Esophagus muscularis mucosa (tissue), 4 donors: ENCODE measurements at regions not wholly inside any gene's neighbourhood (a gene's known extent, or its start where the extent isn't known, plus 50 kb on each side); places are given as distances from the start of the nearest gene placed in this dataset.

ENCODE experiments used
- EP300 ChIP-seq: sonication (generic); formaldehyde crosslinking; IDR thresholded peaks from one replicate; pipeline ENCODE4 v1.6.1; 2017; ENCODE audit warnings: antibody characterized with exemption
- POLR2A ChIP-seq: fragments of 450-650 bp; IDR thresholded peaks from one replicate; pipeline ENCODE4 v1.6.1; 2017; ENCODE audit warnings: antibody characterized with exemption, moderate library complexity, mild to moderate bottlenecking, low read depth
- TF ChIP-seq, protein P1 (sequence below), 3 experiments: fragments of 200-600 bp in 2 of 3; fragments of 450-650 bp in 1 of 3; sonication (generic) in 2 of 3; IDR thresholded peaks; one replicate each; pipeline ENCODE4 v1.5.1; 2017 to 2019; ENCODE audit warnings: antibody characterized with exemption in 3 of 3, mild to moderate bottlenecking in 2 of 3, moderate library complexity in 1 of 3

DNA sequence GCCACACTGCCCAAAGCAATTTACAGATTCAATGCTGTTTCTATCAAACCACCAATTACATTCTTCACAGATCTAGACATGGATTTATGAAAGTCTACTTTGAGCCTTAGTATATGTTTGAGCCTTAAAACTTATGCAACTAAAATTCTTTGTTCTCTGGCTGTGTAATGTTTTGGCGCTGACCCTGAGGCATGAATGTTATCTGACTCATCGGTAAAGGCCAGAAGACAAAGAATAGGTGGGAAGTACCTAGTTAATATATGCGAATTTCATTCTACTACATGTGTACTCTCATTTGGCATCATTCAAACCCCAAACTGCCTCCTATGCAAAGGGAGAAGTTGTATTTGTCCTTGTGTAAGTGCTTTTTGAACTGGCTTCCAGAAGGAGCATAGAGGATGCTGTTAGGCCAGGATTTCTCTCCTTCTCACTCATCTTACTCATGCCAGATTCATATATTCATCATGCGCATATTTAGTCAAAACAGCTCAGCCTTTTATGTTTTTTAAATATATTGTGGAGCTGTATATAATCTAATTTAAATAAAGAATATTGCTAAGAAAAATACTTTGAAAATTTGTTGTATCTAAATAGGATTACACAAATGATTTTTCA, 204.2 kb downstream of the NFKBIZ start:
- TF ChIP-seq, protein P1, sequence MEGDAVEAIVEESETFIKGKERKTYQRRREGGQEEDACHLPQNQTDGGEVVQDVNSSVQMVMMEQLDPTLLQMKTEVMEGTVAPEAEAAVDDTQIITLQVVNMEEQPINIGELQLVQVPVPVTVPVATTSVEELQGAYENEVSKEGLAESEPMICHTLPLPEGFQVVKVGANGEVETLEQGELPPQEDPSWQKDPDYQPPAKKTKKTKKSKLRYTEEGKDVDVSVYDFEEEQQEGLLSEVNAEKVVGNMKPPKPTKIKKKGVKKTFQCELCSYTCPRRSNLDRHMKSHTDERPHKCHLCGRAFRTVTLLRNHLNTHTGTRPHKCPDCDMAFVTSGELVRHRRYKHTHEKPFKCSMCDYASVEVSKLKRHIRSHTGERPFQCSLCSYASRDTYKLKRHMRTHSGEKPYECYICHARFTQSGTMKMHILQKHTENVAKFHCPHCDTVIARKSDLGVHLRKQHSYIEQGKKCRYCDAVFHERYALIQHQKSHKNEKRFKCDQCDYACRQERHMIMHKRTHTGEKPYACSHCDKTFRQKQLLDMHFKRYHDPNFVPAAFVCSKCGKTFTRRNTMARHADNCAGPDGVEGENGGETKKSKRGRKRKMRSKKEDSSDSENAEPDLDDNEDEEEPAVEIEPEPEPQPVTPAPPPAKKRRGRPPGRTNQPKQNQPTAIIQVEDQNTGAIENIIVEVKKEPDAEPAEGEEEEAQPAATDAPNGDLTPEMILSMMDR (IDR thresholded peaks at IDR 0.05): no peak
- TF ChIP-seq POLR2A (no peak), EP300 (no peak)
